ENCODE measurements at regions not wholly inside any gene's neighbourhood (a gene's known extent, or its start where the extent isn't known, plus 50 kb on each side); places are given as distances from the start of the nearest gene placed in this dataset.
"Not testable (repeated sequence)": the region's sequence is repeated elsewhere in the genome, so short reads cannot be mapped to it uniquely, and the experiment has no call there.

GRCh38 chr1:96559707-96560596, 161.6 kb upstream of the PTBP2 start:
- in situ Hi-C loops (cut with MboI; ENCODE audit: low sequenced_read_pairs in 4 of 4): no loop called here
- TF ChIP-seq POLR2A (IDR thresholded peaks at IDR 0.05): no peak
- intact Hi-C loops (cut with DNase I; ENCODE audit: low total_unique reads): no loop called here
- H3K9me3 ChIP-seq: no peaks in the 10 kb centered on the region
- peak overlapping the region in 1 of 4 donors; percentile 23 for H3K4me3 ChIP-seq
- ATAC-seq (peak; percentile 83 to 84), DNase-seq (peak; percentile 38 to 61)
- H3K27me3 ChIP-seq: no peaks in the 10 kb centered on the region
- H3K4me1 ChIP-seq: no peaks in the 10 kb centered on the region
- peak overlapping the region; percentile 6 to 14 (median 10) for H3K27ac ChIP-seq
- no peaks in the 10 kb centered on the region for H3K36me3 ChIP-seq

GRCh38 chr1:96562094-96562493, 159.5 kb upstream of the PTBP2 start:
- no peaks in the 10 kb centered on the region for H3K4me1 ChIP-seq
- DNase-seq (no peak), ATAC-seq (no peak)
- H3K27ac ChIP-seq: no peak overlapping the region
- no peak overlapping the region for H3K4me3 ChIP-seq
- no peaks in the 10 kb centered on the region for H3K9me3 ChIP-seq
- no peaks in the 10 kb centered on the region for H3K36me3 ChIP-seq
- intact Hi-C loops (cut with DNase I; ENCODE audit: low total_unique reads): no loop called here
- in situ Hi-C loops (cut with MboI; ENCODE audit: low sequenced_read_pairs in 4 of 4): no loop called here
- no peaks in the 10 kb centered on the region for H3K27me3 ChIP-seq
- TF ChIP-seq CTCF (IDR thresholded peaks at IDR 0.05 in 4 of 5, conservative IDR thresholded peaks at IDR 0.05 in 1 of 5) (no peak), POLR2A (IDR thresholded peaks at IDR 0.05) (no peak)

- H3K4me3 ChIP-seq; H3K4me1 ChIP-seq; DNase-seq; H3K9me3 ChIP-seq; ATAC-seq; H3K36me3 ChIP-seq; intact Hi-C loops (cut with DNase I; ENCODE audit: low total_unique reads); H3K27ac ChIP-seq; H3K27me3 ChIP-seq; in situ Hi-C loops (cut with MboI; ENCODE audit: low sequenced_read_pairs in 4 of 4): not testable (repeated sequence)
These were observed 157.2 kb upstream of the PTBP2 start for GRCh38 chr1:96564401-96564800.

GRCh38 chr1:96565546-96565945, 156.0 kb upstream of the PTBP2 start:
- in situ Hi-C loops (cut with MboI; ENCODE audit: low sequenced_read_pairs in 4 of 4): no loop called here
- Histone ChIP-seq H3K27ac (no peak overlapping the region), H3K9me3 (no peaks in the 10 kb centered on the region), H3K27me3 (no peaks in the 10 kb centered on the region), H3K36me3 (no peaks in the 10 kb centered on the region), H3K4me3 (no peak overlapping the region), H3K4me1 (no peaks in the 10 kb centered on the region)
- no peak for ATAC-seq
- intact Hi-C loops (cut with DNase I; ENCODE audit: low total_unique reads): no loop called here
- TF ChIP-seq CTCF (IDR thresholded peaks at IDR 0.05 in 4 of 5, conservative IDR thresholded peaks at IDR 0.05 in 1 of 5) (no peak), POLR2A (IDR thresholded peaks at IDR 0.05) (no peak)
- DNase-seq: no peak

GRCh38 chr1:96568639-96569038, 152.9 kb upstream of the PTBP2 start:
- in situ Hi-C loops (cut with MboI; ENCODE audit: low sequenced_read_pairs in 4 of 4): no loop called here
- Histone ChIP-seq H3K36me3 (no peaks in the 10 kb centered on the region), H3K27ac (no peak overlapping the region), H3K4me3 (no peak overlapping the region), H3K9me3 (no peaks in the 10 kb centered on the region), H3K27me3 (no peaks in the 10 kb centered on the region), H3K4me1 (no peaks in the 10 kb centered on the region)
- intact Hi-C loops (cut with DNase I; ENCODE audit: low total_unique reads): no loop called here
- DNase-seq (no peak), ATAC-seq (no peak)
- TF ChIP-seq POLR2A (IDR thresholded peaks at IDR 0.05) (no peak), CTCF (IDR thresholded peaks at IDR 0.05 in 4 of 5, conservative IDR thresholded peaks at IDR 0.05 in 1 of 5) (no peak)

All from gastrocnemius medialis (tissue), 4 donors.